GM12878 (cell line): ENCODE measurements at regions not wholly inside any gene's neighbourhood (a gene's known extent, or its start where the extent isn't known, plus 50 kb on each side); places are given as distances from the start of the nearest gene placed in this dataset.

Source experiments
- ATAC-seq: fragments of 200-7000 bp; cut with Tn5 transposase; 3 replicates; pipeline ENCODE4 v1.9.1; 2020; ENCODE audit warnings: mild to moderate bottlenecking, moderate library complexity
- BruUV-seq: library from RNA; stranded (reverse); fragments of 400-500 nt; replicated peaks from 2 replicates; lab custom pipeline; 2021; lab: Mats Ljungman, UMichigan
- CTCF ChIA-PET: fragments of 300-600 bp; sonication (Branson Sonifier 250); formaldehyde crosslinking; extraction: SDS; loops from one replicate; lab custom pipeline; 2021; ENCODE audit warnings: inconsistent platforms; lab: Yijun Ruan, JAX
- POLR2A ChIA-PET: fragments of 350-600 bp; formaldehyde crosslinking; extraction: SDS; loops from one replicate; lab custom pipeline; 2021; ENCODE audit warnings: inconsistent platforms; lab: Charles Lee
- RAD21 ChIA-PET: fragments of 300-600 bp; sonication (Branson Sonifier 250); formaldehyde crosslinking; loops from one replicate; lab custom pipeline; 2023; ENCODE audit warnings: antibody characterized with exemption; ENCODE audit not compliant: unreplicated experiment; lab: Charles Lee
- SMC1A ChIA-PET: fragments of 300-600 bp; sonication (Branson Sonifier 250); formaldehyde crosslinking; loops from one replicate; lab custom pipeline; 2023; ENCODE audit not compliant: unreplicated experiment, uncharacterized antibody; lab: Charles Lee
- DNase-seq: peaks from one replicate; pipeline ENCODE4 v3.0.0-alpha.2; 2011; ENCODE audit warnings: low read depth, low spot score
- FAIRE-seq: peaks from 3 replicates; lab custom pipeline; 2011; peaks lifted over from hg19 to GRCh38; lab: Jason Lieb, UNC
- H2AFZ ChIP-seq: 2 replicates; pipeline ENCODE4 v1.6.0; 2011; ENCODE audit warnings: low read depth, low read length, control low read depth; ENCODE audit not compliant: control insufficient read depth
- H3K27ac ChIP-seq: 2 replicates; pipeline ENCODE4 v1.5.1; 2011; ENCODE audit warnings: control low read depth; ENCODE audit not compliant: control insufficient read depth, insufficient read depth
- H3K27me3 ChIP-seq, 2 experiments: replicated peaks in 1 of 2; 2 replicates each; pipeline versions ENCODE4 v1.6.0 to v1.6.1; 2011; ENCODE audit warnings: low read length in 1 of 2; ENCODE audit not compliant: control insufficient read depth in 2 of 2, insufficient read depth in 2 of 2
- H3K36me3 ChIP-seq, 2 experiments: 2 replicates each; pipeline ENCODE4 v1.5.1; 2011; ENCODE audit warnings: low read length in 1 of 2; ENCODE audit not compliant: control insufficient read depth in 2 of 2, insufficient read depth in 2 of 2
- H3K4me1 ChIP-seq: 2 replicates; pipeline ENCODE4 v1.6.1; 2011; ENCODE audit warnings: mild to moderate bottlenecking, low read length, moderate library complexity, mixed read lengths; ENCODE audit not compliant: control insufficient read depth, insufficient read depth
- H3K4me2 ChIP-seq: 2 replicates; pipeline ENCODE4 v1.6.0; 2011; ENCODE audit warnings: control low read depth; ENCODE audit not compliant: control insufficient read depth, insufficient read depth
- H3K4me3 ChIP-seq: fragments of 200-600 bp; sonication (generic); 2 replicates; pipeline ENCODE4 v1.5.1; 2016
- H3K79me2 ChIP-seq: 2 replicates; pipeline ENCODE4 v1.6.0; 2011; ENCODE audit warnings: low read length; ENCODE audit not compliant: control insufficient read depth, insufficient read depth
- H3K9ac ChIP-seq: 2 replicates; pipeline ENCODE4 v1.8.0; 2011; ENCODE audit warnings: low read length, control low read depth, mixed read lengths; ENCODE audit not compliant: control insufficient read depth, insufficient read depth
- H3K9me3 ChIP-seq: replicated peaks from 3 replicates; pipeline ENCODE4 v1.5.1; 2011; ENCODE audit warnings: mild to moderate bottlenecking, low read length; ENCODE audit not compliant: control insufficient read depth, insufficient read depth
- H4K20me1 ChIP-seq: 2 replicates; pipeline ENCODE4 v1.6.0; 2011; ENCODE audit not compliant: control insufficient read depth, insufficient read depth
- BMI1 ChIP-seq: fragments of 450-650 bp; IDR thresholded peaks from 2 replicates; pipeline ENCODE4 v1.6.1; 2016; ENCODE audit warnings: mild to moderate bottlenecking, moderate library complexity, borderline replicate concordance
- DPF2 ChIP-seq: fragments of 450-650 bp; IDR thresholded peaks from 2 replicates; pipeline ENCODE4 v1.6.1; 2017; ENCODE audit warnings: mild to moderate bottlenecking
- EZH2 ChIP-seq: IDR thresholded peaks from 2 replicates; pipeline ENCODE4 v1.6.1; 2012; ENCODE audit warnings: low read depth, mild to moderate bottlenecking, control low read depth, inconsistent platforms, low read length, borderline replicate concordance; ENCODE audit not compliant: control insufficient read depth
- FOXK2 ChIP-seq: fragments of 450-650 bp; IDR thresholded peaks from 2 replicates; pipeline ENCODE4 v1.6.1; 2017; ENCODE audit warnings: mild to moderate bottlenecking, moderate library complexity
- HCFC1 ChIP-seq: fragments of 150-350 bp; IDR thresholded peaks from 2 replicates; pipeline ENCODE4 v1.6.1; 2014; ENCODE audit warnings: low read length
- KAT2A ChIP-seq: conservative IDR thresholded peaks from 2 replicates; pipeline ENCODE4 v1.6.1; 2011; ENCODE audit warnings: low read depth, low read length; ENCODE audit not compliant: control insufficient read depth
- NFIC ChIP-seq: IDR thresholded peaks from 2 replicates; pipeline ENCODE4 v1.6.1; 2012; ENCODE audit warnings: low read depth, mild to moderate bottlenecking, inconsistent platforms, low read length, moderate library complexity
- SIN3A ChIP-seq: IDR thresholded peaks from 2 replicates; pipeline ENCODE4 v1.6.1; 2012; ENCODE audit warnings: low read depth, low read length, improper control_type of control experiment
- WGBS: methylation state at CpG from one replicate; pipeline ENCODE4 v1.1.6; 2016; ENCODE audit warnings: low lambda C conversion rate; ENCODE audit not compliant: insufficient replicate concordance, insufficient coverage; ENCODE audit errors: missing lambda C conversion rate; 5-methylcytosine and 5-hydroxymethylcytosine counted together
- in situ Hi-C: fragments of 300-500 bp; cut with MboI; formaldehyde crosslinking; loops from 9 replicates; pipeline ENCODE4 v1.14.3; 2018; ENCODE audit warnings: mixed read lengths
- intact Hi-C: fragments of 100-400 bp; cut with micrococcal nuclease; formaldehyde crosslinking; loops from one replicate; pipeline ENCODE4 v1.14.2; 2022; ENCODE audit not compliant: unreplicated experiment
- TF ChIP-seq, protein P1 (sequence below): IDR thresholded peaks from 2 replicates; pipeline ENCODE4 v1.6.1; 2011; ENCODE audit warnings: borderline replicate concordance, low read depth, mild to moderate bottlenecking, moderate library complexity, low read length; ENCODE audit not compliant: insufficient read depth, poor library complexity, severe bottlenecking

DNA sequence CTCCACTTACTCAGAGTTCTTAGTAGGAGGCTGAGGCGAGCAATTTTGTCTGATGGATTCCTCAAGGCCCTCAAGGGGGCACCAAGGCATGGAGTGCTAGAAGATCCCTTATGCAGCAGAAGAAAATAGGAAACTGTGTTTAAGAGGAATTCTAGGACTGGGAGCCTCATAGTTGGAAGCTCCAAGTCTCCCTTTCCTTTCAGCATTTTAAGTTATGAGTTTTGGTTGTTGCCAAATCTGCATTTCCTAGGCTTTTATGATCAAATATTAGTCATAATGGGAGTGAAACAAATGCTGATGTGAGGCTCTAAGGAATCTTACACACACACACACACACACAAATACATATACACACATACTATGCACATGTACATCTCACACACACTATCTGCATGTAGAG is 714.0 kb downstream of the UTRN start (continued):
- TF ChIP-seq, protein P1, sequence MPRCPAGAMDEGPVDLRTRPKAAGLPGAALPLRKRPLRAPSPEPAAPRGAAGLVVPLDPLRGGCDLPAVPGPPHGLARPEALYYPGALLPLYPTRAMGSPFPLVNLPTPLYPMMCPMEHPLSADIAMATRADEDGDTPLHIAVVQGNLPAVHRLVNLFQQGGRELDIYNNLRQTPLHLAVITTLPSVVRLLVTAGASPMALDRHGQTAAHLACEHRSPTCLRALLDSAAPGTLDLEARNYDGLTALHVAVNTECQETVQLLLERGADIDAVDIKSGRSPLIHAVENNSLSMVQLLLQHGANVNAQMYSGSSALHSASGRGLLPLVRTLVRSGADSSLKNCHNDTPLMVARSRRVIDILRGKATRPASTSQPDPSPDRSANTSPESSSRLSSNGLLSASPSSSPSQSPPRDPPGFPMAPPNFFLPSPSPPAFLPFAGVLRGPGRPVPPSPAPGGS, result no peak
- no peak for TF ChIP-seq FOXK2
- TF ChIP-seq NFIC, result no peak
- TF ChIP-seq SIN3A, result no peak
- no peak for TF ChIP-seq KAT2A
- no peak for TF ChIP-seq EZH2

DNA sequence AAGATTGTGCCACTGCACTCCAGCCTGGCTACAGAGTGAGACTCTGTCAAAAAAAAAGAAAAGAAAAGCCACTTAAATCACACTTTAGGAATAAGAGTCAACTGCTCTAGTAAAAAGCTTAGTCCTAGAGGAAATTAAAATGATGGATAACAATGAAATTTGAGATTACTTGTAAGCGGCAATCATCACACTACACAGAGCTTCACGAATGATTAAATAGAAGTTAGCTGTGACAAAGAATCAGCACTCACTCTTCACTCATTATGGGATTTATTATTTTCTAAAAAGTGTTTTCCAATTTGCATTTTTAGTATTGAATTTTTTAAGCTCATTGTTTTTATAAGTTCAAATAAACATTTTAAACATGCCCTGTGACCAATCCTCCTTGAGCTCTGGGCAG is 718.0 kb downstream of the UTRN start:
- FAIRE-seq (no peak), ATAC-seq (no peak), DNase-seq (no peak)
- no peaks in the 10 kb centered on the region for H4K20me1 ChIP-seq
- no peaks in the 10 kb centered on the region for H3K27me3 ChIP-seq
- no peaks in the 10 kb centered on the region for H3K9me3 ChIP-seq
- no peak overlapping the region for H3K9ac ChIP-seq
- no TSS peak for BruUV-seq
- H3K4me3 ChIP-seq, result no peak overlapping the region
- WGBS, result 63% methylated on average over 2 of the region's 2 CpGs
- H2AFZ ChIP-seq, result no peak overlapping the region
- ChIA-PET SMC1A (interaction anchor here (1.0 kb wide), 1 partner anchor 9 kb away, joined by 3 read pairs; no protein-coding TSS in a partner anchor), RAD21 (no interaction called here), CTCF (interaction anchor here (0.7 kb wide), 1 partner anchor 22 kb away, joined by 5 read pairs; no protein-coding TSS in a partner anchor), POLR2A (no interaction called here)
- intact Hi-C loops (no loop called here), in situ Hi-C loops (no loop called here)
- no peaks in the 10 kb centered on the region for H3K4me1 ChIP-seq
- no peak overlapping the region for H3K4me2 ChIP-seq
- TF ChIP-seq HCFC1 (no peak), DPF2 (no peak), BMI1 (no peak)
- H3K36me3 ChIP-seq, result no peaks in the 10 kb centered on the region
- no peak overlapping the region for H3K27ac ChIP-seq
- H3K79me2 ChIP-seq, result no peaks in the 10 kb centered on the region
